Muscle of arm (tissue), 1 donor: ENCODE measurements at regions not wholly inside any gene's neighbourhood (a gene's known extent, or its start where the extent isn't known, plus 50 kb on each side); places are given as distances from the start of the nearest gene placed in this dataset.
"Not testable (repeated sequence)": the region's sequence is repeated elsewhere in the genome, so short reads cannot be mapped to it uniquely, and the experiment has no call there.

Experiments used
- DNase-seq: peaks from one replicate; pipeline ENCODE4 v3.0.0-alpha.2; 2013

DNA sequence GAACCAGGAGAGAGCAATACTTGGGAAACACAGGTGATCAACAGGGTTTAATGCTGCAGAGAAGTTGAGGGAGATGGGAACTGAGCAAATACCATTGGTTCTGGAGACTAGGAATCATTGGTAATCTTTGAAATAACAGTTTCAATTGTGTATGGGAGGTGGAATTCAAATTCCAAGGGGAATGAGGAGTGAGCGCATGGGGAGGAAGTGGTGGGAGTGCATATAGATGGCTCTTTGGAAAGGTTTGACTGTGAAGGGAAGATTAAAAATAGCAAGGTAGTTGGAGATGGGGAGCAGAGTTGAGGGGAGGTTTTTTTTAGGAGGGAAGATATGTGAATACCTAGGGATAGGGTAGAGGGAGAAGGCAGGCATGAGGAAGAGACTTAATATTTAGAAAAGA lies 51.1 kb upstream of the ROPN1 start:
- no peak for DNase-seq

DNA sequence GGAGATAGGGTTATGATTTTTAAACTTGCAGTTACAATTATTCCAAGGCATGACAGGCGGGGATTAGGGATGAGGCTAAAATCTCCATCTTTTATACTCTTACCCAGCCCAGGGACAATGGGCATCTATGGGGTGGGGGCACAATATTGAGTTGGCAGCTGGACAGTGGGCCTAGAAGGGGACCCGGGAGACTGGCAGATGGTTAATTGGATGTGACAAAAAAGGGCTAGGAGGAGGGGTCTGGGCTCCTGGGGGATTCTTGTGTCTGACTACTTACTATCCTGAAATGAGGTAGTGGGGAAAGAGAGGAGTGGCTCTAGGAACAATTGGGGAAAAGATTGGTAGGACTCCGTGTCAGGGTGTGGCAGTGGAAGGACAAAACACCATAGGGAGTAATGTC lies 53.0 kb upstream of the ROPN1 start:
- no peak for DNase-seq

- DNase-seq, result no peak
Measured at GRCh38 chr3:124048967-124049798, 57.3 kb upstream of the ROPN1 start.

GRCh38 chr3:124051636-124052035 lies 59.7 kb upstream of the ROPN1 start:
- no peak for DNase-seq

- DNase-seq, result no peak
Measured at GRCh38 chr3:124053871-124054270, 61.9 kb upstream of the ROPN1 start.

DNA sequence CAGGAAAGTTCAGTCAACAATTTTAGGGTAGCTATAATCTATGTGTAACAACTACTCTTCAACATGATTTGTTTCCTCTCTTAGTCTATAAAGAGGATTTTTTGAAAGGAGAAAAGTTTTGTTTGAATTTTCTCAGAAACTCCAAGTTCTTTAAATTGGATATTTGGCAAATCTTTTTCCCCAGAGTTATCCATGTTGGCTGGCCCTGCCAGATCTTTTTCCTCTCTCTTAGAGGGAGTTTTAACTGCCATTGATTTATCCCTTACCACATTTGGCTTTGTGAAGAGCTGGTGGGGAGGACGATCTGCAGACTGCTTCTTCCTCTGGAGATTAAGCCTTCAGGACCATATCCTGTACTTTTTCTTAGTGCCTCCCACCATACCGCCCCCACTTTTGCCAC lies 64.9 kb upstream of the ROPN1 start:
- peak; percentile 24 for DNase-seq

GRCh38 chr3:124057420-124057819 lies 65.5 kb upstream of the ROPN1 start:
- DNase-seq, result peak; percentile 31

DNA sequence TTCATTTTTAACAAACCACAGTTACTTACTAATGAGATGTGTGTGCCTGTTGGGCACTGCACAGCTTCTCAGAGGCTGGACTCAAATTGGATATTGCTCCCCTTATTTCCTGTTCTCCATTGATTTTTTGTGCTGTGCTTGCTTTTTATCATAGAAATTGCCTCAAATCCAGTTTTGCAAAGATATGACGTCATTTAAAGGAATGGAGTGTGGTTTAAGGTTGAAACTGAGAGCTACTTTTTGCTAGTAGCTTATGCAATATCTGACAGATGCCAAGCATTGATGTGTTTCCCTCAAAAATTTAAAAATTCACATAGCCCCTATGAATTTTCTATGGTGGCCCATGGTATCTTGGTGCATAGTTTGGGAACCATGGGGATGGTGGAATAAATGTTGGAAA lies 67.7 kb upstream of the ROPN1 start:
- DNase-seq, result no peak

DNA sequence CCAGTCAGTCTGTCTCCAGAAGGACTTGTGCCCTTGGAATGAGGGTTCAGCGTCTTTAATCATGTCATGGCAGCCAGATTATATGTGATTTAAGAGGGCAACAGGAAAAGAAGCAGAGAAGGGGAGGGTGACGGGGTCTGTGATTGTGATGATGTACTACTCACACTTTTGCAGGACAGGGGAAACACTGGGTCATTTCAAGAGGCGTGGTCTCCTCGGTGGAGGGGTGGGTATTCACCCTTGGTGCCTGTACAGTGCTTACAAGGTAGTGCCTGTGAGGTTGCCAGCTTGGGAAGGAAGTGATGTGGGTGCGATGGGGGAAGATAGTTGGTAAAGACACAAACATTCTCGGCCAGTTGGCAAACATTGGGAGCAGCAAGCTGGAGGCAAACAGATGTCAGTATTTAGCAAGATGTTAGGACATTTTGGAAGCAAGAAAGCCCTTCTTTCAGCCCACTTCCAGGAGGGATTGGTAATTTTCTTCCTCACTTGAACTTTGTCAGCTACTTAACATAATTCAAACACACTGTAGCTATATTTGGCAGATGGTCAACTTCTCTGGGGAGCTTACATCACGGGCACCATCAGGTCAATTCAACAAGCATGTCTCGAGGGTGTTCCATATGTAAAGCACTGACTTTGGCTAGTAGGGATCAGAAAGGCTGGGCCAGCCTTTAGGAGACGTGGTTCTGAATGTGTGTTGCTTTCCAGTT lies 71.4 kb upstream of the ROPN1 start:
- no peak for DNase-seq

DNA sequence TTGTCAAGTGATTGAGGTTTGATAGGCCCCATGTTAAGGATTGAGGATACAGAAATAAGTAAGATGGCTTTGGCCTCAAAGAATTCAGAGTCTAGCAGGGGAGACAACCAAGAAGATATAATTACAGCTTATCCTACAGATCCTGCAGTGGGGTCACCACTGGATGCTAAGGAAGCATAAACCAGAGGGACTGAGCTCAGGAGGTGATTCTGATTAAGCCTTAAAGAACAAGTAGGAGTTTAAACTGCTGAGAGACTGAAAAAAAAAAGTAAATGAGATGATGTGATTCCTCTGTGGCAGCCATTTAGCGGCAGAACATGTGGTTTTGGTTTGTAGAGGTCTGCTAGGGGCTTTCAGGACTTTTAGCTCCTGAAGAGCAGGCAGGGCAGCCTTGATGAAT lies 72.1 kb upstream of the ROPN1 start:
- no peak for DNase-seq

GRCh38 chr3:124066543-124066942 lies 74.6 kb upstream of the ROPN1 start:
- not testable (repeated sequence) for DNase-seq

DNA sequence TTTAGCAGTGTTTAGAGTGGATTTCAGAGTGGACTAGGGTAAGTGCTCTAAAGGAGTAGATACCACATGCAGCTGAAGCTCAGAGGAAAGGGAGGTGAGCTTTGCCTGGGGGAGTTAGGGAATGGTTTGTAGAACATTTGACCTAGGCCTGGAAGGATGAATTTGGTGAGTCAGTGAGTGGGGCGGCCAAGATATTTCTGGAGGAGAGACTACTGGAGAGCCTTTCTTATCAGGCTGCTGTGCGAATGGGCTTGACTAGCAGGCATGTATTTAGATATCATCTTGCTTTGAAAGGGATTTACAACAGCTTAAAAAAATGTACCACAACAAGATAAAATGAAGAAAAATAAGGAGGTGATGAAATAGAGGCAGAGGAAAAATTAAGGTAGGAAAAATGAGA lies 77.8 kb upstream of the ROPN1 start:
- DNase-seq, result not testable (repeated sequence)

GRCh38 chr3:124075090-124075489 lies 83.2 kb upstream of the ROPN1 start:
- DNase-seq, result not testable (repeated sequence)

DNA sequence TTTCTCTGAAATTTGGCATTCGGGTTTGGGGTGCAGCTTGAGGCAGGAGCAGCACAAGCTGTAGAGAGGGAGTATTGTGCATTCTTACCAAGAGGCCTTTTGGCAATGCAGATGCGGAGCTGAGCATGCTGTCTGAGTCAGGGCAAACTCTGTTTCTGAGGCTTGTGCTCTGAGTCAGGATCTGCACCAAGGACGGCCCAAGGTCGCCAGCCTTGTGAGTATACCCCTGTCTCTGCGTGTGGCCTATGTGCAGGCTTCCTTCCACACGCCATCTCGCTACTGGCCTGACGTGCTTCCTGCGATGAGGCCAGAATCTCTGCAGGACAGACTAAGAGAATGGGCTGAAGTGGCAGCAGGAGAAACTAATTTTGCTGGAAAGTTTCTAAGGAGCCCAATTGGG lies 83.8 kb upstream of the ROPN1 start:
- DNase-seq, result no peak

GRCh38 chr3:124076235-124076634 lies 84.3 kb upstream of the ROPN1 start:
- no peak for DNase-seq

DNA sequence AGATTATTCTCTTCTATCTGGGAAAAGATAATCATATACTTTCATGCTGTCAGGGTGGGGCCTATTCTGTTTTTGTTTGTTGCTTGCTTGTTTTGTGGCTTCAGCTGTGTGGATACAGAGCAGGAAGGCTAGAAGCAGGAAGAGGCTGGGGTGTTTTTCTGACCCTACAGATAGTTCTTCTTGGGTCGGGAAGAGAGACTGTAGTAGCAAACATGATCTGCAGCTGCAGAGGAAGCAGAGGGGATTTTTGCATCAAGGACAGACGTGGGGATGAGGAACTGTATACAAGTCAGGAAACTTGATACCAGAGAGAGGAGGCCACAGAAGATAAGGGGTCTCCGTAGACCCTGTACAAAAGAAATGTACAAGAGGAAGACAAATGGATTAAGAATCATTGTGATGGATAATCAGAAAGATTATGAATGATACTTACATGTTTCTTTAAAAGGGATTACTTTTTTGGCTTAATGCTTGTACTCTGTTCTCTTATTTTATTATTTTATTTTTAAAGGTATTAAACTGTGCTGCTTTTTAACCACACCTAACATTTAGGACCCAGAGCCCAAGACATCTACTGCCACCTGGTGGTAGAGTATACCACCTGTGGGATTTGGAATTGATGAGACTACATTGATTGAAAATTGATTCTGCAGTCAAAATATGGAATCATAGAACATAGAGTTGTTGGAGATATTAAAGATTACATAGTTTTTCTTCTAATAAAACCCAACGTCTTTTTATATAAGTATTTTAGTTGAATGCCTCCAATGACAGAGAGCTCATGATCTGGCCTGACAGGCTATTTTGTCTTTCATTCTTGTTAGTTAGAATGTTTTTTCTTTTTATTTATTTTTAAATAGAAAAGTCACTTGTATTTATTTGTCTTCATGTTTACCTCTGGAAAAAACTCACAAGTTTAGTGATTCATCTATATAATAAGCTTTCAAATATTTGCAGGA lies 87.3 kb upstream of the ROPN1 start:
- peak; percentile 41 for DNase-seq

- DNase-seq, result no peak
Measured at GRCh38 chr3:124079912-124080276, 88.0 kb upstream of the ROPN1 start.

DNA sequence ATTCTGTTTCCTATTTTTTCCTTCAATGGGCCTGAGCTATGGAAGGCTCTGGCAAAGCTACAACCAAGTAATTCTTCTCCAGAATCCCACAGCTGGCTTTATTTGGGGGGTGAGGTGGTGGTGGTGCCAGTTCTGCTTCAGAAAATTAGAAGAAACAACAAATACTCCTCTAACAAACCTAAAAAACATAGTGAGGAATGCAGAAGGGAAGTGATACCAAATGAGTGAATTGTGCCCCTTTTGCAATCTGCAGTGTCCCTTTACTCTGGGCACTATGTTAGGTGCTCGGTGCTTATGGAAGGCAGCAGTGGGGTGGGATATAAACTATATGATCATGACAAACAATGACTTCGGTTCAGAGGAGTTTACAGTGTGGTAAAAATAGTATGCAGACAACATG lies 90.4 kb upstream of the ROPN1 start:
- no peak for DNase-seq

- peak; percentile 69 for DNase-seq
Measured at GRCh38 chr3:124084022-124084881, 92.3 kb upstream of the ROPN1 start.

- no peak for DNase-seq
Measured at GRCh38 chr3:124088801-124089200, 96.9 kb upstream of the ROPN1 start.

DNA sequence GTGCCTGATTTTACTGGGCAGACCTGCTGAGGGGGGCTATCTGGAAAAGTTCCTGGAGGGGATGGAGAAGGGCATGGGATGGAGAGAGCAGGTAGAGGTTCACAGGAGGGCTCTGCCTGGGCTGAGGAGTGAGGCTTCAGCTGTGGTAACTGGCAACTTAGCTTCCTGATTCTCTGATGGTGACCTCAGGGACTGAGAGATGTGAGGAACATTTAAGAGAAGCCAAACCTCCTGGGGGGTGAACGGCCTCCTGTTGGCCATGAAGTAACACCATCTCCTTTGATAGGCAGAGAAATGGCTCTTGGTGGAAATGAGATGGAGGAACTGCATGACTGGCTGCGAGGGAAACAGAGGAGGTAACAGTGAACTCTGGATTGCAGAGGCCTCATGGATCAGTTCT lies 97.3 kb upstream of the ROPN1 start:
- no peak for DNase-seq
